ENCODE measurements at regions not wholly inside any gene's neighbourhood (a gene's known extent, or its start where the extent isn't known, plus 50 kb on each side); places are given as distances from the start of the nearest gene placed in this dataset.

DNA sequence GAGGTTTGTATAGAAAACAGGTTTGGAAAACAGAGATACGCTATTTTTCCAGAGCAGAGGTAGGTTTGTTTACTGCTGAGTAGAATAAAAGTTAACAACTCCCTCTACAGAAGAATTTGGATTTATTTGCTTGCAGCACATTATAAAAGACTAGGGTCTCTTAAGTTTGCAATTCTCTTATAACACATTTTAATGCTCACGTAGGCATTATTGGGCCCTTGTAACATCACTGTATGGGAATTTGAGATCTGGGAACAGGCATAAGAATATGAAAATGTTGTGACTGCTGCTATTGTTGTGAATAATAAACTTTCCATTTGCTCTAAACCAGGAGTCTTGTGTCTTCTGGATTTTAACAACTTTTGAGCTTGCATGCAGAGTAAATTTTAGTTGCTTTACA, 128.3 kb upstream of the CADM2 start:
- no peak overlapping the region for H3K4me3 ChIP-seq (ENCODE audit: low read depth, low read length)

DNA sequence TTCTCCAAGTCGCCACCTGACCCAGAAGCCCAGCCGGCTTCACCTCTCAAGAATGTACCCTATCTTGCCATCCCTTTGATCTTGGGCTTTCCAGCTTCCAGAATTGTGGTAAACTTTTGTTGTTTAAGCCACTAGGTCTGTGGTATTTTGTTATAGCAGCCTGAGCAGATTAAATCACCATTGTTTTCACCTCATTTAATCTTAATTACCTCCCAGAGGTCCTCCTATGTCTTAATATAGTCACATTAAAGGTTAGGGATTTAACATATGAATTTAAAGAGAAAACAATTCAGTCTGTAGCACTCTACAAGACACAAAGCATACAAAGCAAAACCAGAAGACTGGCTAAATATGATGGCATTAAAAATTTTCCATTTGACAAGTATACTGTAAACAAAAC, 123.4 kb upstream of the CADM2 start:
- DNase-seq (ENCODE audit: low read depth) = no peak
- H3K4me3 ChIP-seq (ENCODE audit: low read depth, low read length) = no peak overlapping the region
- TF ChIP-seq, protein P1, sequence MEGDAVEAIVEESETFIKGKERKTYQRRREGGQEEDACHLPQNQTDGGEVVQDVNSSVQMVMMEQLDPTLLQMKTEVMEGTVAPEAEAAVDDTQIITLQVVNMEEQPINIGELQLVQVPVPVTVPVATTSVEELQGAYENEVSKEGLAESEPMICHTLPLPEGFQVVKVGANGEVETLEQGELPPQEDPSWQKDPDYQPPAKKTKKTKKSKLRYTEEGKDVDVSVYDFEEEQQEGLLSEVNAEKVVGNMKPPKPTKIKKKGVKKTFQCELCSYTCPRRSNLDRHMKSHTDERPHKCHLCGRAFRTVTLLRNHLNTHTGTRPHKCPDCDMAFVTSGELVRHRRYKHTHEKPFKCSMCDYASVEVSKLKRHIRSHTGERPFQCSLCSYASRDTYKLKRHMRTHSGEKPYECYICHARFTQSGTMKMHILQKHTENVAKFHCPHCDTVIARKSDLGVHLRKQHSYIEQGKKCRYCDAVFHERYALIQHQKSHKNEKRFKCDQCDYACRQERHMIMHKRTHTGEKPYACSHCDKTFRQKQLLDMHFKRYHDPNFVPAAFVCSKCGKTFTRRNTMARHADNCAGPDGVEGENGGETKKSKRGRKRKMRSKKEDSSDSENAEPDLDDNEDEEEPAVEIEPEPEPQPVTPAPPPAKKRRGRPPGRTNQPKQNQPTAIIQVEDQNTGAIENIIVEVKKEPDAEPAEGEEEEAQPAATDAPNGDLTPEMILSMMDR (IDR thresholded peaks at IDR 0.05; ENCODE audit: low read depth, low read length) = no peak
- TF ChIP-seq POLR2A (IDR thresholded peaks at IDR 0.05; ENCODE audit: extremely low read depth, insufficient read length) (no peak), MYC (IDR thresholded peaks at IDR 0.05; ENCODE audit: low read depth, low read length) (no peak)
- TF ChIP-seq, protein P2, sequence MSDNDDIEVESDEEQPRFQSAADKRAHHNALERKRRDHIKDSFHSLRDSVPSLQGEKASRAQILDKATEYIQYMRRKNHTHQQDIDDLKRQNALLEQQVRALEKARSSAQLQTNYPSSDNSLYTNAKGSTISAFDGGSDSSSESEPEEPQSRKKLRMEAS (IDR thresholded peaks at IDR 0.05; ENCODE audit: low read depth, low read length) = no peak

More for the DNA sequence above, 128.3 kb upstream of the CADM2 start:
- TF ChIP-seq, protein P2 (IDR thresholded peaks at IDR 0.05; ENCODE audit: low read depth, low read length) = no peak
- TF ChIP-seq, protein P1 (IDR thresholded peaks at IDR 0.05; ENCODE audit: low read depth, low read length) = no peak
- TF ChIP-seq MYC (IDR thresholded peaks at IDR 0.05; ENCODE audit: low read depth, low read length) = no peak
- TF ChIP-seq POLR2A (IDR thresholded peaks at IDR 0.05; ENCODE audit: extremely low read depth, insufficient read length) = no peak
- no peak for DNase-seq (ENCODE audit: low read depth)

DNA sequence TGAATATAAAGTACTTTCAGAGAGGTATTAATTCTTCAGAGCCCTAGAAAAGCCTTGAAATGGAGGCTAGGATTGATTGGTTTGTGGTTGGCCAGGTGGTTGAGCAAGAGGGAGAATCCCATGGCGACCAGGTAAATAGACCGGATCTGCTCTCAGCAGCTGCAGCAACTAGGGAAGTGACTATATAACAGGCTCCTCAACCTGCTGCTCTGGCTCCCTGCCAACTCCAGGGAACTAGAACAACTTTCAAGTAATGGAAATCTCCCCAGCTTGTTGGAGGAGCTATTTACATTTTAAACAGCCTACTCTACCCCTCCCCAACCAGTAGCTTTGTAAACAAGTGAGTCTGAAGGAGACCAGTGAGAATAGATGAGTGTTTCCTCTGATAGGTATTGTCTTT, 121.8 kb upstream of the CADM2 start:
- no peak overlapping the region for H3K4me3 ChIP-seq (ENCODE audit: low read depth, low read length)
- TF ChIP-seq, protein P1 (IDR thresholded peaks at IDR 0.05; ENCODE audit: low read depth, low read length) = no peak
- TF ChIP-seq MYC (IDR thresholded peaks at IDR 0.05; ENCODE audit: low read depth, low read length) = no peak
- no peak for TF ChIP-seq POLR2A (IDR thresholded peaks at IDR 0.05; ENCODE audit: extremely low read depth, insufficient read length)
- TF ChIP-seq, protein P2 (IDR thresholded peaks at IDR 0.05; ENCODE audit: low read depth, low read length) = no peak
- no peak for DNase-seq (ENCODE audit: low read depth)

DNA sequence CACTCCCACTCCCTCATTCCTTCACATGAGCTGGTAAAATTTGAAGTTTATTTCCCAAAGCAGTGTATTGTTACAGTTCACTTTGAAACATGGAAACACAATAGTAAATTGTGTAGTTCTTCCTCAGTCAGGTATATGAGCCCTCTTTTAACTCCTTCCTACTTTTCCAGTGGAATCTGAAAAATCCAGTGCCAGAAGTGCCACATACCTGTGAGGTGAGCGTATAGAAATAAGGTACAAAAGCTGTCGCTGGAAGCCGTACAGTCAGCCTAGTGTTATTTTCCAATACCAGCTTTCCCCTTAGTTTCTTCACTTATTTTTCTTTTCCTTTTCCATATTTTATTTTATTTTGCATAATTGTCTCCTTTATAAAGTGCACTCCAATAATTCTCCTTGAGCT, 81.7 kb upstream of the CADM2 start:
- no peak for DNase-seq (ENCODE audit: low read depth)
- H3K4me3 ChIP-seq (ENCODE audit: low read depth, low read length) = no peak overlapping the region
- TF ChIP-seq POLR2A (IDR thresholded peaks at IDR 0.05; ENCODE audit: extremely low read depth, insufficient read length) (no peak), MYC (IDR thresholded peaks at IDR 0.05; ENCODE audit: low read depth, low read length) (no peak)
- TF ChIP-seq, protein P2 (IDR thresholded peaks at IDR 0.05; ENCODE audit: low read depth, low read length) = no peak
- TF ChIP-seq, protein P1 (IDR thresholded peaks at IDR 0.05; ENCODE audit: low read depth, low read length) = no peak

DNA sequence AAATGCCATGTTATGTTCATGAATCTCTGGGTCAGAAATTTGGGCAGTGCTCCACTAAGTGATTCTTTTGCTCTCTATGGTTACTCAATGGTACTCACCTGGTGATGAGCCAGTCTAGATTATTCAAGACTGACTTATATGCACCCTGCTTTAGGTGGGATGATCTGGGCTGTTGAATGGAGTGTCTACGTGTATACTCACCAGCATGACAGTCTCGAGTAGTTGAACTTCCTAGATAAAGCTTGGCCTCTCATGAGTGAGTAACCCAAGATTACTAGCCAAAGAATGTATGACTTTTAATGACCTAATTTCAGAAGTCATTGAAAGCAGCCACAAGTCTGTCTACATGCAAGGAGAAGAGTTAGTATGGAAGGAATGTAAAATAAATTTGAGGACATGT, 77.5 kb upstream of the CADM2 start:
- no peak overlapping the region for H3K4me3 ChIP-seq (ENCODE audit: low read depth, low read length)
- DNase-seq (ENCODE audit: low read depth) = no peak
- TF ChIP-seq, protein P2 (IDR thresholded peaks at IDR 0.05; ENCODE audit: low read depth, low read length) = no peak
- TF ChIP-seq MYC (IDR thresholded peaks at IDR 0.05; ENCODE audit: low read depth, low read length) = no peak
- no peak for TF ChIP-seq POLR2A (IDR thresholded peaks at IDR 0.05; ENCODE audit: extremely low read depth, insufficient read length)
- TF ChIP-seq, protein P1 (IDR thresholded peaks at IDR 0.05; ENCODE audit: low read depth, low read length) = no peak

All from NB4 (cell line).